Ovary (tissue), 7 donors: ENCODE measurements at regions not wholly inside any gene's neighbourhood (a gene's known extent, or its start where the extent isn't known, plus 50 kb on each side); places are given as distances from the start of the nearest gene placed in this dataset.

ENCODE experiments used
- DNase-seq, 5 donors: peaks; one replicate each; pipeline ENCODE4 v3.0.0-alpha.2; 2019 to 2020
- H3K27ac ChIP-seq, 2 donors: fragments of 200-600 bp; one replicate each; pipeline versions ENCODE4 v1.5.1 to v1.8.0; 2019 to 2022
- H3K27me3 ChIP-seq: fragments of 200-600 bp; one replicate; pipeline ENCODE4 v1.8.0; 2022
- H3K36me3 ChIP-seq: fragments of 200-600 bp; sonication (generic); one replicate; pipeline ENCODE4 v1.5.1; 2019
- H3K4me1 ChIP-seq: one replicate; pipeline ENCODE4 v1.8.1; 2013; ENCODE audit warnings: mild to moderate bottlenecking, moderate library complexity; ENCODE audit not compliant: insufficient read depth
- H3K4me3 ChIP-seq: fragments of 200-600 bp; sonication (generic); one replicate; pipeline ENCODE4 v1.5.1; 2017
- H3K9me3 ChIP-seq, 2 donors: fragments of 200-600 bp in 1 of 2; sonication (generic) in 1 of 2; one replicate each; pipeline versions ENCODE4 v1.5.1 to v1.8.1; 2013 to 2019; ENCODE audit warnings: mild to moderate bottlenecking in 1 of 2, moderate library complexity in 1 of 2
- EP300 ChIP-seq: sonication (generic); formaldehyde crosslinking; IDR thresholded peaks from one replicate; pipeline ENCODE4 v1.6.1; 2017; ENCODE audit warnings: antibody characterized with exemption
- POLR2A ChIP-seq: fragments of 450-650 bp; IDR thresholded peaks from one replicate; pipeline ENCODE4 v1.6.1; 2017; ENCODE audit warnings: antibody characterized with exemption, mild to moderate bottlenecking, moderate library complexity
- WGBS, 3 donors: extraction: QIAGEN DNeasy Blood & Tissue Kit in 1 of 3; methylation state at CpG; one replicate each; pipeline versions ENCODE4 v1.1.5 to v1.1.7; 2013 to 2017; 5-methylcytosine and 5-hydroxymethylcytosine counted together
- intact Hi-C, 4 donors: fragments of 100-400 bp; cut with DNase I; formaldehyde crosslinking; loops; one replicate each; pipeline versions ENCODE4 v1.11.0 to v1.15.1; 2022 to 2023
- TF ChIP-seq, protein P1 (sequence below), 3 donors: fragments of 450-650 bp in 2 of 3; fragments of 200-600 bp in 1 of 3; IDR thresholded peaks; one replicate each; pipeline versions ENCODE4 v1.5.1 to v1.8.0; 2016 to 2022; ENCODE audit warnings: antibody characterized with exemption in 3 of 3, mild to moderate bottlenecking in 1 of 3
- donor health status: DM: no; HTN: no; CAD: no; lungs with moderate emphysema.
- donor health status: DM: no; HTN: no; CAD: no.
- donor health status: Bipolar disorder and iron deficiency.
- donor health status: DM: no; HTN: no; CAD: no.
- donor health status: DM: yes; HTN: yes; CAD: no.

DNA sequence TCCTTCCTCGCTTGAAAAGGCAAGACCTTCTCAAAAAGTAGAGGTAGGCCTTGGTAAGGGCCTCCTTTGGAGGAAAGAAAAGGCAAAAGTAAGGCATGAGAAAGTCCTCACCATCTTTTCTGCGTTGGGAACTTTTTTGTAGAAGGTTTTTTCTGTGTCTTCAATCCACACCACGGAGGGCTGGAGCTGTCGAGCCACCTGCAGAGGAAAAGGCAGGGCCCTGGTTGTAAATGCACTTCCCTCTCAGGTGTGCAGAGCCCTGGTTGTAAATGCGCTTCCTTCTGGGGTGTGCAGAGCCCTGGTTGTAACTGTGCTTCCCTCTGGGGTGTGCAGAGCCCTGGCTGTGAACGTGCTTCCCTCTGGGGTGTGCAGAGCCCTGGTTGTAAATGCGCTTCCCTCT, 80.2 kb upstream of the ASB18 start:
- TF ChIP-seq POLR2A (no peak), EP300 (no peak)
- Histone ChIP-seq H3K9me3 (no peaks in the 10 kb centered on the region), H3K36me3 (no peaks in the 10 kb centered on the region), H3K27ac (no peak overlapping the region), H3K4me1 (no peaks in the 10 kb centered on the region), H3K4me3 (no peak overlapping the region), H3K27me3 (no peaks in the 10 kb centered on the region)
- DNase-seq: no peak
- 84 to 90% (median 87%) methylated on average over 7 of the region's 7 CpGs for WGBS, 3 donors
- intact Hi-C loops: no loop called here

DNA sequence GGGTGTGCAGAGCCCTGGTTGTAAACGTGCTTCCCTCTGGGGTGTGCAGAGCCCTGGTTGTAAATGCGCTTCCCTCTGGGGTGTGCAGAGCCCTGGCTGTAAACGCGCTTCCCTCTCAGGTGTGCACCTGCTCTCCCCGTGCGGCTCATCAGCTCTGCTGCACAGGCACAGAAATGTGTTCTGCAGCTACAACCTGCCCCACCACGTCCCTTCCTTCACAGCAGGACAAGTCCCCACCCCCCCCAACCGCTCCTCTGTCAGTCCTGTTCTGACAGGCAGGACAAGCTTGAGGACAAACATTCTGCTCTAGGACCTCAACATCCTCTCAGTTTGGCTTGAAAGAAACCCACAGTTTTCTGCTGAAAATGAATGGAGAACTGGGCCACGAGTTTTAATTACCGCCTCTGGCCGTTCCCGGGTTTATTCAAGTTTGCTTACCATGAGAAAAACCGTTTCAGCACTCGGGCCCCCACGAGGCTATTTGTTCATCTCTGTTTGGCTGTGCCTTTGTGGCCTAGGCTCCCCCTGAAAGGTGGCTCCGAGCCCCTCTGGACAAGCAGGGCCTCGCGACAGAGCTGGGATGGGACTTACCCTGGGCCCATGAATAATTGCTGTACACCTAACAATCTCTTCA, 81.0 kb upstream of the ASB18 start:
- H3K36me3 ChIP-seq: no peaks in the 10 kb centered on the region
- no peaks in the 10 kb centered on the region for H3K9me3 ChIP-seq
- no peaks in the 10 kb centered on the region for H3K27me3 ChIP-seq
- H3K4me1 ChIP-seq: no peaks in the 10 kb centered on the region
- intact Hi-C loops: no loop called here
- no peak overlapping the region for H3K4me3 ChIP-seq
- TF ChIP-seq POLR2A (no peak), EP300 (no peak)
- TF ChIP-seq, protein P1, sequence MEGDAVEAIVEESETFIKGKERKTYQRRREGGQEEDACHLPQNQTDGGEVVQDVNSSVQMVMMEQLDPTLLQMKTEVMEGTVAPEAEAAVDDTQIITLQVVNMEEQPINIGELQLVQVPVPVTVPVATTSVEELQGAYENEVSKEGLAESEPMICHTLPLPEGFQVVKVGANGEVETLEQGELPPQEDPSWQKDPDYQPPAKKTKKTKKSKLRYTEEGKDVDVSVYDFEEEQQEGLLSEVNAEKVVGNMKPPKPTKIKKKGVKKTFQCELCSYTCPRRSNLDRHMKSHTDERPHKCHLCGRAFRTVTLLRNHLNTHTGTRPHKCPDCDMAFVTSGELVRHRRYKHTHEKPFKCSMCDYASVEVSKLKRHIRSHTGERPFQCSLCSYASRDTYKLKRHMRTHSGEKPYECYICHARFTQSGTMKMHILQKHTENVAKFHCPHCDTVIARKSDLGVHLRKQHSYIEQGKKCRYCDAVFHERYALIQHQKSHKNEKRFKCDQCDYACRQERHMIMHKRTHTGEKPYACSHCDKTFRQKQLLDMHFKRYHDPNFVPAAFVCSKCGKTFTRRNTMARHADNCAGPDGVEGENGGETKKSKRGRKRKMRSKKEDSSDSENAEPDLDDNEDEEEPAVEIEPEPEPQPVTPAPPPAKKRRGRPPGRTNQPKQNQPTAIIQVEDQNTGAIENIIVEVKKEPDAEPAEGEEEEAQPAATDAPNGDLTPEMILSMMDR (IDR thresholded peaks at IDR 0.05): no peak
- no peak for DNase-seq
- WGBS, 3 donors: 80 to 89% (median 88%) methylated on average over 18 of the region's 18 CpGs
- H3K27ac ChIP-seq: no peak overlapping the region

DNA sequence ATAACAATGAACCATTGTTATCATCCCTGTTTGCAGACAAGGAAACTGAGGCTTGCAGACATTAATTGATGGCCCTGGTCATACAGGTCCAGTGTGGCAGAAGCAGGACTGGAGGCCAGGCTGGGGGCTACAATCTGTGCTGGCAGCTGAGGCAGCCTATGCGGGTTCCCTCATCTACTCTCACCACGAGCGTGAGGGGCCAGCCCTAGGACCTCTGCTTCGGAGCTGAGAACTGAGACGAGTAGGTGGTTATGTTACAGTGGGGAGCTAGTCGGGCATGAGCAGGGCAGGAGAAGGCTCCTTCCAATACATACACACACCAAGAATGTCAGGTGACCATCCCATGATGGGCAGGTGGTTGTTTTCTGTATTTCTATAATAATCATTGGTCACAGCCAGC, 82.2 kb upstream of the ASB18 start:
- intact Hi-C loops: no loop called here
- 92 to 95% (median 94%) methylated on average over 6 of the region's 6 CpGs for WGBS, 3 donors

DNA sequence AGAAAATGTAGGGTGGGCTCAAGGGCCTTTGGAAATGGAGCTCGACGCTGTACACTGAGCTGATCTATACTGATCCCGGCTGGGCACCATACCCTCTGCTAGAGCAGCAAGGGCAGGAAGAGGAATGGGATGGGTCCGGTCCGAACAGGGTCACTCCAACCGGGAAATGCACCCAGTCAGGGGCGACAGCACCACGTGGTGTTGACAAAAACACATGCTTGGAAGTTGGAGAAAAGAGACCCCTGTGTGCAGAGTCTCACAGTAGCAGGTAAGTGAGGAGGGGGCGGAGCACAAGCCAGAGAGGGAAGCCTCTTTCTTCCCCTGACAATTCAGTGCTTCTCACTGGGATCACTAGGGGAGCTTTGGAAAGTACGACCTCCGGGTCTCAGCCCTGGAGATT, 84.1 kb upstream of the ASB18 start:
- H3K27ac ChIP-seq: no peak overlapping the region

More for the DNA sequence above, 82.2 kb upstream of the ASB18 start:
- TF ChIP-seq POLR2A (no peak), EP300 (no peak)
- TF ChIP-seq, protein P1 (IDR thresholded peaks at IDR 0.05): no peak
- Histone ChIP-seq H3K27me3 (no peaks in the 10 kb centered on the region), H3K4me1 (no peaks in the 10 kb centered on the region), H3K27ac (no peak overlapping the region), H3K36me3 (no peaks in the 10 kb centered on the region), H3K4me3 (no peak overlapping the region), H3K9me3 (no peaks in the 10 kb centered on the region)
- DNase-seq: no peak

DNA sequence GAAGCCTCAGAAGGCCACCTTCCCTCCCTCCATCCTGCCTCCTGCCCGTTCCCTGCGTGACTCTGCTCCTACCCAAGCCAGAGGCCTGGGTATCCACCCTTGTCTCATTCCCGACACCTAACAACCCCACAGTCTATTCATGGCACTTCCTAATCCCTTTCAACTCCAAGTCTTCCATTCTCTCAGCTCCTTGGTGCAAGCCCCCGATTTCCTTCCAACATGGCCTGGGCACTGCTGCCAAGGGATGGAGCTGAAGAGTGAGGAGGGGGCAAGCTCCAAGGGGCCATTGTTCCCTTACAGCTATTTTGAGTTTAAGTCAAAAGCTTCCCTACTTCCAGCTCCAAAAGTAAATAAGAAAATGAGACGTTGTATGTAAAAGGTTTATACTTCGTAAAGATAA, 84.8 kb upstream of the ASB18 start:
- no peaks in the 10 kb centered on the region for H3K36me3 ChIP-seq
- no peaks in the 10 kb centered on the region for H3K4me1 ChIP-seq
- H3K27ac ChIP-seq: no peak overlapping the region
- no peaks in the 10 kb centered on the region for H3K9me3 ChIP-seq
- no peaks in the 10 kb centered on the region for H3K27me3 ChIP-seq
- no peak for DNase-seq
- H3K4me3 ChIP-seq: no peak overlapping the region
- intact Hi-C loops: no loop called here
- WGBS, 3 donors: 89 to 95% (median 94%) methylated on average over 6 of the region's 6 CpGs
- TF ChIP-seq POLR2A: no peak
- TF ChIP-seq EP300: no peak
- TF ChIP-seq, protein P1 (IDR thresholded peaks at IDR 0.05): no peak

More for the DNA sequence above, 84.1 kb upstream of the ASB18 start:
- H3K36me3 ChIP-seq: no peaks in the 10 kb centered on the region
- no peaks in the 10 kb centered on the region for H3K27me3 ChIP-seq
- no peaks in the 10 kb centered on the region for H3K9me3 ChIP-seq
- intact Hi-C loops: no loop called here
- TF ChIP-seq EP300 (no peak), POLR2A (no peak)
- TF ChIP-seq, protein P1 (IDR thresholded peaks at IDR 0.05): no peak
- H3K4me1 ChIP-seq: no peaks in the 10 kb centered on the region
- WGBS, 3 donors: 76 to 85% (median 81%) methylated on average over 11 of the region's 11 CpGs
- DNase-seq: no peak
- no peak overlapping the region for H3K4me3 ChIP-seq
